ENCODE measurements at regions not wholly inside any gene's neighbourhood (a gene's known extent, or its start where the extent isn't known, plus 50 kb on each side); places are given as distances from the start of the nearest gene placed in this dataset.
"Not testable (repeated sequence)": the region's sequence is repeated elsewhere in the genome, so short reads cannot be mapped to it uniquely, and the experiment has no call there.

DNA sequence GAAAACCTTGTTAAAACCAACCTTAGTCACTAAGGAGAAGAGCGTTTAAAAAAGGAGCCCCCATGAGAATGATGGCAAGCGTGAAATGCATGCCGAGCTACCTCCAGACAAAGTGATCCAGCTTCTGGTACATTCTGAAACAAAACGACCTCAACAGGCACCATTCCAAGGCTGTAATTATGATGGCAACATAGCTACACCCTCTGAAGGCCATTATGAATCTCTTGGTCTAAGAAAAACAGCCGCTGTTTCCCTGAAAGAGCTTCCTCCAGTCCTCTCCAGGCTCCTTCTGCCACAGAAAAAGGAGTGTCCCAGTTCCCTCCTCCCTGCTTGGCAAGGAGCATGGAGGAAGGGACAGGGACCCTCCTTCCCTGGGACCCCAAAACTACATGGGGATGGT lies 50.0 kb upstream of the ABLIM1 start:
- no peak for DNase-seq

DNA sequence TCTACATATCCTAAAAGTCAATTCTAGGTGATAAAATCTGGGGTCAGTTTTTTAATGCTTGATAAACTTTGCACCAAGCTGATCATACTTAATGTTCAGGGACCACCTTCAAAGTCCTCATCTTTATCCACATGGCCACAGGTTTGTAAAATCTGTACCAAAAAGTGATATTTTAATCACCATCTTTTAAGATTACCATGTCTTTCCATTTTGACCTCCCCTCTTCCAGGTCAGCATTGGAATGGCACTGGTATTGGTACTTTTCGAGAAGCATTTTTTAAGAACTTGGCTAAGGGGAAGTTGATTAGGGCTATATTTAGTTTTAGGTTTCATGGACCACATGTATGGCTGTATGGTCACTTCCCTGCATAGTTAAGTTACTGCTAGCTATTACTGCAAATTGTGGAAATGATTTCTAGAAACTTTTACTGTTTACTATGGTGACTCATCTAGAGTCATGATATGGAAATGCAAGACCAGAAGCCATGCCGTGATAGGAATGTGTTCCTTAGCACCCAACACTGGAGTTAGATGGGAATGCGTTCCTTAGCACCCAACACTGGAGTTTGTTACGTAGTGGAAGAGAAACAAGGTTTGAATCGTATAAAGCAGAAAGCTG lies 50.8 kb upstream of the ABLIM1 start:
- DNase-seq = peak; percentile 72 to 85

DNA sequence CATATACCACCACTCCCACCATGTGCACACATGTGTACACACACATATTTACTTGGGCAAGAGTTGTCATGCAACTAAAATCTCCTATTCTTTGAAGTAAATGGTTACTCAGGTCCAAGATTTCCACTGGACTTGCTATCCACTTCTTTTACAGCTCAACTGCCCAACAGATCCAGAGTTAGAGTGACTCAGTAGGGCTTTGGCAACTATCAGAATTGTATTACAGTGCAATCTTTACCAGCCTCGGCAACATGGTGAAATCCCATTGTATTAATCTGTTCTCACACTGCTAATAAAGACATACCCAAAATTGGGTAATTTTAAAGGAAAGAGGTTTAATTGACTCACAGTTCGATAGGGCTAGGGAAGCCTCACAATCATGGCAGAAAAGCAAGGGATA lies 51.9 kb upstream of the ABLIM1 start:
- peak; percentile 15 to 23 for DNase-seq

DNA sequence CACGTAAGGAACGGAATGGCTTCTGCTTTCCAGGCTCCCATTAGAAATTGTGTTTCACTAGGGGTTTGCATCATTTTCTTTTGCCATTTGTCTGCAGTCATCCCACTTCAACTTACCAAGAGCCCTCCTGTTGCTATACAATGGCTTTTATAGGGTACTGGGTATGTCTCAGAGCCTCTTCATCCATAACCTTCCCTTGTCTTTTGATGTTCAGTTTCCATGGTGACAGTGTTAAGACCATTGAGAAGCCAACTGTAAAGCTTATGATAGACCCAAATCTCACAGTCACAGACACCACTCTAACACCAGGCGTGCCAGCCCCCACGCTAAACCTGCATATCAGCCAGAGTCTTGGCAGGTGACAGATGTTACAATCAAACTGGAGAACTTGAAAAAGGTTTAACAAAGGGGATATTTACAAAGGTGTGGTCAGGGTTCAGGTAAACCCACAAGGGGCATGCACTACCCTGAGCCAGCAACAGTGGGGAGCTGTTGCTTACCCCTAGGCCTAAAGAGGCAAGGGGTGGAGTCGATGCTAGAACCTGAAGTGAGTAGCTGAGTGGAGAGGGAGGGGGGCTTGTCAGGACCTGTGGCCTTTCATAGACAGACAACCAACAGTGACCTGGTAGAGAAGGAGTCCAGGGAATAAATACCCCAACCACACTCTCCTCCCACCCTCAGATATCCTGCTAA lies 53.2 kb upstream of the ABLIM1 start:
- no peak for DNase-seq

DNA sequence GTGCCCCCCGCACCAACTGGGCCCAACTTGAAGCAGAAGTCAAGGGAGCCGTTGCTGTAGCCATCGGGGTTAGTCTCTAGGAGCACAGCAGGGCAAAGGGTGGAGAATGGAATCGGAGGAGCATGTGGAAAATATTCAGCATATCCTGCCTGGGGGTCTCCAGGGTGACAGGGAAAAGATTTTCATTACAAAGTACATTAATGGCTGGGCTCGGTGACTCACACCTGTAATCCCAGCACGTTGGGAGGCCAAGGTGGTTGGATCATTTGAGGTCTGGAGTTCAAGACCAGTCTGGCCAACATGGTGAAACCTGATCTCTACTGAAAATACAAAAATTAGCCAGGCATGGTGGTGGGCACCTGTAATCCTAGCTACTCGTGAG lies 53.8 kb upstream of the ABLIM1 start:
- no peak for DNase-seq

DNA sequence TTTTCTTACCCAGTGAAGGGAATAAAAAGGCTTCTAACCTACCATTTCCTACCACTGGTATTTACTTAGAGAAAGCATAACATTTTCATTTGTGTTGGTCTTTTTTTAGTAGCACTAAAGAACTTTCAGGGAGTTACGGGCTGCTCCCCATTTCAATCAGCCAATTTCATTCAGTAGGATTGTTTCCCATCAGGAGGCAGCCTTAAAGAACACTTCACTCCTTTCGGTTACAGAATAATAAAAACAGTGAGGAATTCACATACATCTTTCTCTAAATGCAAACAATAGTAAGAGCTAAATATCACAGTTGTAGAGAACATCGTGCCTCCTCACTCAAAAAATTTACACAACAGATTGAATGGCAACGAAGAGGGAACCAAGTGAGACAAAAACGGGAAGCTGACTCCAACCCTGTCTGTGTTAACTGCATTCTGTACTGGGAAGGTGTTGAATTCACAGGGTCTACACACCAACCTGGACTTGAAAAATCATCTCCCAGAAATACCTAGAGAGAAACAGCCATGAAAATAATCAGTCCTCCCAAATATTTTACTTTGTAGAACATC lies 55.5 kb upstream of the ABLIM1 start:
- peak; percentile 47 to 50 for DNase-seq

DNA sequence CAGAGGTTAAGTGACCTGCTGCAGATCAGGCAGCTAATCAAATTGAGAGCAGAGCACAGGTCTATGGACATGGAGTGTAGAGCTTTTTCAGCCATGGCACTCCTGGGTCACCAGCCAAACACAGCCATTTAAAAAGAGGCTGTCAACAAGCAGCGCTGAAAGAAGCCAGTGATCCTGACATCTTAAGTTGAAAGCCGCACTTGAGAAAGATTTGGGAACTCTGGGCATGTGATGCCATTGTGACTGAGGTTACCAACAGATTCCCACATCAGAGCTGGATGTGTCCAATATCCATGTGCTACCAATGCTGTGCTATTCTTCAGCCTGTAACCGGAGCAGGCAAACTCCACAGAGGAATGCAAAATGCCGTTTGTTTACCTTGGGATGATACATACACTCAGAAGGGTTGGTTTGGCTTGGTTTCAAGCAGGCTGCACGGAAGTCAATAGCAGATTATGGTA lies 56.2 kb upstream of the ABLIM1 start:
- DNase-seq = no peak

DNA sequence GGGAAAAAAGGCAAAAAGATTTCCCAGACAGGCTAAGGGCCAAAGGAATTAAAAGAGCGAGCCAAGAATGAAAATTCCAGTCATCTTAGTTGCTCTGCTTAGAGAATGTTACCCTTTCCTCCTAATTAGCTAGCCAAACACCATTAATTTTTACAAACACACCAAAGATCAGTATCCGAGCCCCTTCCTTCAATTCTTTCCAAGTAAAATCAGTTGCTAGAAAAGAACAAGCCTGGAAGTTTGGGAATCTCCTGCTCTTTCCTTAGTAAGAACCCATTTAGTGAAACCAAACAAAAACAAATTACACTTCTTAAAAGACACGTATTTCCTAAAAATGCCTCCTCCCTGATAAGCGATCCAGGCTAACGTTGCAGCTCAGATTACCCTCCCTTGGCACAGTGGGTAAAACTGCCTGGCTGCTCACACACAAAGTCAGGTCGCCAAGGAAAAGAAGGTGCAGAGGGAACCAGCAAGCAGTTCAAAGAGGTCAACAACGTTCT lies 57.1 kb upstream of the ABLIM1 start:
- DNase-seq = no peak

DNA sequence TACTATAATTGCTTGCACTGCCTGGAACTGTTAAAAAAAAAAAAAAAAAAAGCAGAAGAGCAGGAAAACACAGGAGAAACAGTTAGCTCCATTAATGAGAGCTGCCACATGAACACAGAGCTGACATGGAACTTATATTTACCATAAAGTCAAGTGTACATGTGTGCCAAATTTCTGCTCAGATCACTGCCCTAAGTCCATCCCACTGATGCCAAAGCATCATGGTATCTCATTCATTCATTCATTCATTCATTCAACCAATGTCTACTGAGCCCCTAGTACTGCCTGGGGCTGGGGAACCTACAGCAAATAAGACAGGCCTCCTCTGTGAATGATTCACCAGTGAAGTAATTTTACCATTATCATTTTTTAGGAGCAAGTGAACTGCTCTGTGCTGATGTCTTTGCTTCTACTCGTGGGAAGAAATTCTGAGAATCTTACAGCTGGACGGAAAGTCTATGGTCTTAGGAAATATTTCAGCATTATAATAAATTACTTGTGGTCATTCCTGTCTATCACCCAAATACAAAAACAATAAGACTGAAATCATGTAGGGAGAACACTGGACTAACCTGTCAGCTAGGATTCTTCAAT lies 58.8 kb upstream of the ABLIM1 start:
- DNase-seq = no peak

DNA sequence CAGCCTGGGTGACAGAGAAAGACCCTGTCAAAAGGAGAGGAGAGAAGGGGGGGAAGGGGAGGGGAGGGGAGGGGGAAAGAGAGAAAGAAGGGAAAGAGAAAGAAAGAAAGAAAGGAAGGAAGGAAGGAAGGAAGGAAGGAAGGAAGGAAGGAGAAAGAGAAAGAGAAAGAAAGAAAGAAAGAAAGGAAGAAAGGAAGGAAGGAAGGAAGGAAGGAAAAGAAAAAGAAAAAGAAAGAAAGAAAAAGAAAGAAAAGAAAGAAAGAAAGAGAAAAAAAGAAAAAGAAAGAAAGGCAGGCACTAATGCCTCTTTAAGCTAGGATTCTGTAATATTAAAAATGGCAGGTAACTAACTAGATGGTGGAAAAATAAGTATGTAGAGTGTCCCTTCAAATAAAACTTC lies 59.8 kb upstream of the ABLIM1 start:
- DNase-seq = not testable (repeated sequence)

DNA sequence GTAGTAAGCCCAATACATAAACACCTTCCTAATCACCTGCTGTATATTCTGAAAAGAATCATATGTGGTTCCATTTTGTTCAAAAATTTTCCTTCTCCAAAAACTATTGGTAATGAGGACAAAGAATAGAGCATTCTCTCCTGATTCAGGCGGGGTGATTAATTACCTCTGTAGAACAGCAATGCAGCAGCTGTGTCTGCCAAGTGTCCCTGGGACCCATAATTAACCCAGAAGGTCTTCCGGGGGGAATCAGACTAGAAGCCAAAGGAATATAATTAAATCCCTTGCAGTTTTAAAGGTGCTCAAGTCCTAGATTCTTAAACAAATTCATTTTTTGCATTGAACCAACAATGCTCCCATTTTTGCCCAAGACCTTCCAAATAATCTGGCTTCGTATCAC lies 60.3 kb upstream of the ABLIM1 start:
- no peak for DNase-seq

DNA sequence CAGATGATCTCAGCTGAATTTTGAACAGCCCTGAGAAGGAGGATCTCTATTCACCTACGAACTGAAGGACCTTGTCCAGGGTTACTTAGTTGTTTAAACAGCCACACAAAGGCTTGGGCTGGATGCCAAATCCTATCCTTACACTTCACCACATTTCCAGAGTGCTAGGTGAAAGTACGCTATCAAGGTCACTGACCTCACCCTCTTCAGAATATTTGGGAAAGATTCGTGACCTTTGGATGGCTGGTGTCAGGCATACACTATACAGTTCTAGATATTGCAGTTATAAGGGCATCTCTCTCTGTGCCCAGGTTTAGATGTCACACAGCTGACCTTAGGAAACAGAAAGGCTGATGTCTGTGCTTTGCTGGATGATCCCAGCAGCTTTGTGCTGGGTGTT lies 61.2 kb upstream of the ABLIM1 start:
- DNase-seq = no peak

DNA sequence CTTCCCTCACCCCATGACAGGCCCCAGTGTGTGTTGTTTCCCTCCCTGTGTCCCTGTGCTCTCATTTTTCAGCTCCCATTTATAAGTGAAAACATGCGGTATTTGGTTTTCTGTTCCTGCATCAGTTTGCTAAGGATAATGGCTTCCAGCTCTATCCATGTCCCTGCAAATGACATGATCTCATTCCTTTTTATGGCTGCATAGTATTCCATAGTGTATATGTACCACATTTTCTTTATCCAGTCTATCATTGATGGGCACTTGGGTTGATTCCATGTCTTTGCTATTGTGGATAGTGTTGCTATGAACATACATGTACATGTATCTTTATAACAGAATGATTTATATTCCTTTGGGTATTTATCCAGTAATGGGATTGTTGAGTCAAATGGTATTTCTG lies 61.9 kb upstream of the ABLIM1 start:
- not testable (repeated sequence) for DNase-seq

DNA sequence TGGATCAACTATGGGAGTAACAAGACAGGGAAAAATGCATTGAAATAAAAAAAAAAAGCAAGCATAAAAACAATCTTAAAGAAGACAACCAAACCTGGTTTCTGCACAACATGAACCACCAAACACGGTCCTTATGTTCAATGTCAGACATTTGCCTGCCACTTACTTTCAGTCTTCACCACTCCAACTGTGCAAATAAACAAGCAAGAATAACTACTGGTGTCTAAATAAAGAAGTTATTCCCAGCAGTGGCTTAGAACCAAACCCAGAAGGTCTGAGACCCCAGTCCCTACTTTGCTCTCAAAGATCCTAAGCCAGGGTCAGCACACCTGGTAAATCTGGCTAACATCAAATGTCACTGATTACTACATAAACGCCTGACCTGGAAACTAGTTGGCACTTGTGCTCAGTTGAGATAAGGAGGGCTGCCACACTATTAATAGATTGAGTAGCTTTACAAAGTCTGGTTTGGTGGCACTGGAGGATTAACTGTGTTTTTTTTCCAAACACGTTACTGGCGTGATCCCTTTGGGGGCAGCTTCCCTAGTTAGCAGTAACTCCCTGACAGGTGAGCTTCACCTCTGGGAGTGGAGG lies 62.7 kb upstream of the ABLIM1 start:
- DNase-seq = no peak

DNA sequence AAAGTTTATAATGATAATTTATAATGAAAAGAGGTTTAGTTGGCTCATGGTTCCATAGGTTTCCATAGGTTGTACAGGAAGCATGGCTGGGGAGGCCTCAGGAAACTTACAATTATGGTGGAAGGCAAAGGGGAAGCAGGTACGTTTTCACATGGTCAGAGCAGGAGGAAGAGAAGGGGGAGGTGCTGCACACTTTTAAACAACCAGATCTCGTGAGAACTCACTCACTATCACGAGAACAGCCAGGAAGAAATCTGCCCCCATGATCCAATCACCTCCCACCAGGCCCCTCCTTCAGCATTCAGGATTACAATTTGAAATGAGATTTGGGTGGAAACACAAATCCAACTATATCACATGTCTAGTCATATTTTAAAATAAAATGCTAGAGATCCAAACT lies 64.1 kb upstream of the ABLIM1 start:
- not testable (repeated sequence) for DNase-seq

DNA sequence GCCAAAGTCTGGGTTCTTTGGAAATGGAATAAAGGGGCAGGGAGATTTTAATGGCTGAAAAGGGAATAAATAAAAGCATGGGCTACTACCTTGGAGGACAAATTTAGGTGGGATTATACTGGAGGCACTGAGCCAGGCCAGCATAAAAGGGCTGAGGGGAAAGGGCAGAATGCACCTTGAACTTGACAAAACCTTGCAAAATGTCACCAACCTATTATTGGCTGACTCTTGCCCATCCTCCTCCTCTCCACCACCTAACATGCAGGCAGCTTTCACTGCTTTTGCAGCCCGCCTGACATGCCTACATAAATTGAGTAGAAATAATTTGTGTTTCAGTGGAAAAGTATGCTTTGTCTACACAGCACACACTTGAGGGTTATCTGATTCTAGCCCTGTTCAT lies 65.3 kb upstream of the ABLIM1 start:
- no peak for DNase-seq

DNA sequence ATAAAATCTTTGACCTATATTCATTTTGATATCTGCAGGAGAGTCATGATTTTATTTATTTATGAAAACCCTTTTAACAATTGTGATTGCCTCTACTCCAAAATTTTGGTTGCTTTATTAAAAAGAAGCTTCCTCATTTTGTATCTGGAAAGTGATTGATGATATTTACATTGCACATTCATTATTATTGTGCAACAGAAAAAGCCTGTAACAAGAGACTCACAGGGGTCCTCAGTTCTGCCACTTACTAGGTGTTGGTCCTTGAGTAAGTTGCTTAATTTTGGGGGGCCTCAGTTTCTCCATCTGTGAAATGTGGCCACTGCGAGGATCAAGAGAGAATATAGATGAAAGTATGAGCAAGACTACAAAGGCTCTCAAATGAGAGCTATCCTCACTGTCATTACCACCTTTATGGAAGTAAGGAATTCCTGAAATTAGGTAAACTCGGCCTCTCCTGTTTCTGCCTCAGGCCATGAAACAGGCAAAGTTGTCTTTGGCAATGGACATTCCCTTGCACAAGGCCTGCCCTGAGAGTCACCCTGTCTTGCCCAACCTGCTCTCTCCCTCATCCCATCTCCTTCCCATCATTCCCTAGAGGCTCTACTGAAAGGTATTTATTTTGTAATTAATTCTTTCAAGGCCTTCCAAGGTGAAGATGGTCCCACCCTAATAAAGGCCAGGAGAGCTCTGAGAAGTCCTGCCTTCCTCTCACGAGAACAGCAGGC lies 66.1 kb upstream of the ABLIM1 start:
- no peak for DNase-seq

DNA sequence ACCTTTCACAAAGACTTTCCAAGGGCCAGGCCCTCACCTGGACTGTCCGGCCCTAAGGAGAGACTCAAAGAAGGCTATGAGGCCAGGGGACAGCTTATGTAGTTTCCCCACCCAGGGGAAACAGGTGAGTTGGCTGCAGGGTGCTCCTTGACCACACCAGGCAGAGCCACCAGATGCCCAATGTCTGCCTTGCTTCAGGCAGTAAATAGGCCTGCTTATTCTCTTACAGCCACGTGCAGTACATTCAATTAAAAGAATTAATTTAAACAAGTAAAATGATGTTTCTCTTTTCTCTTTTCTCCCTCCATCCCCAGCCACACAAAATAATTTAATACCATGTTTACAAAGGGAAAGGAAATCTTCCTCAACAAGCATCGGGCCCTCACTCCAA lies 66.6 kb upstream of the ABLIM1 start:
- DNase-seq = no peak

DNA sequence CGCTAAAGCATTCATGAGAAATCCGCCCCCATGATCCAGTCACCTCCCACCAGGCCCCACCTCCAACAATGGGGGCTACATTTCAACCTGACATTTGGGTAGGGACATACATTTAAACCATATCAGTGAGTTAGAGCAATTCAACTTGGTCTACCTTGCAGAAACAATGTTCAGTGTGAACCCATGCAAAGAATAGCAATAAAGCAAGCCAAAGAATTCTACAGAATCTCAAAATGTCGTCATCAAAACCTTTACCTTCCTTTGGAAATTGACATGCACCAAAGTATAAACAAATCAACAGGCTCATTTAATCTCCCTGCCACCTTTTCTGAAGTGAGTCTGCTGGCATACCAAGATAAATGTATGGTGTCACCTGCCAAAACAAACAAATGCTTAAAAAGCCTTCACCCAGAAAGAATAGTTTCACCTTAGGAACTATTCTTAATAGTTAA lies 68.8 kb upstream of the ABLIM1 start:
- no peak for DNase-seq

DNA sequence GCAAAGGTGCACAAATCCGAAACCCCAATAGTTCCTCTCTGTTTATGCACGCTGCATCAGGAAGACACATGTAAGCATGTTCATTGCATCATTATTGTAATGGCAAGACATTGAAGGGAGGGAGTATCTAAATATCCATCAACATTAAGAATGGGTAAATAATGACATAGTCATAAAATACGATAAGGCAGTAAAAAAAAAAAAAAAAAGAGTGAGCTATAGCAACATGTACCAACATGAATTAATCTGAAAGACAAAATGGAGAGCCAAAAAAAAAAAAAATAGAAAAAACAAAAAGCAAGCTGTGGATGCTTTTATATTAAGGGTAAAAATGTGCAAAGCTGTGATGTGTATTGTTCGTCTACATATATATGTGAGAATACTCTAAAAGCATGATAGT lies 70.2 kb upstream of the ABLIM1 start:
- DNase-seq = no peak

DNA sequence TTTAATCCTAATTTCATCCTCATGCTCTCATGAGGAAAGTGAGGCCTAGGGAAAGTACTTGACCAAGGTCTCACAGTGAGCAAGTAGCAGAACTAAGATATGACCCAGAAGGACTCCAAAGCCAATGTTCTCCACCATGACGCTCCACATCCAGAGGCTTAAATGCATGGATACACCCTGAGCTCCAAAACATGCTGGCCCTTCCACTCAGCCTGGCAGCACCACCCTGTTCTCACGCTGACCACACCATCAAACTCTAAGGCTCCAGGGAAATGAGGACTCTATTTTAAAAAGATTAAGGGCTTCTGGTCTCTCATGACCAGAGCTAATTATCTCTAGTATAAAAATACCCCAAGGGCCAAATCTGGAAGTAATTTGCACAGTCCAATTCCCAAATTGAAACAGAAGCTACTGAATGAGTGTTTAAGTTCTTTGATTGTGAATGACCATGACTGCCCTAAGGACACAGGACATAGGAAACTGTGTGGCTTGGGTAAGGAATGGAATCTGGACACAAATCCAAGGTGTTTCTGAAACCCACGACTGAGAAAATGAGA lies 71.1 kb upstream of the ABLIM1 start:
- no peak for DNase-seq

DNA sequence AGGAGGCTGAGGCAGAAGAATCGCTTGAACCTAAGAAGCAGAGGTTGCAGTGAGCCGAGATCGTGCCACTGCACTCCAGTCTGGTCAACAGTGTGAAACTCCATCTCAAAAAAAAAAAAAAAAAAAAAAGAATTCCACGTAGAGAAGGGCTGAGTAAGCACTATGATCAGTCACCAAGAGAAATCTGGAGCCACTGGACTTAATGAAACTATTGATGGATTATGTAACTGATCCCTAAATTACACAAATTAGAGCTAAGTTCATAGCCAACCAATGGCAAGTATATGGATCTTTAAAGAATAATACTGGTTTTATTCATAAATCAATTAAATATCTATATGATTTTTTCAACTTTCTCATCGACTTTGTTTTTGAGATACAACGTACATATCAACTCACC lies 72.2 kb upstream of the ABLIM1 start:
- DNase-seq = no peak
